ENCODE measurements at regions not wholly inside any gene's neighbourhood (a gene's known extent, or its start where the extent isn't known, plus 50 kb on each side); places are given as distances from the start of the nearest gene placed in this dataset.

DNA sequence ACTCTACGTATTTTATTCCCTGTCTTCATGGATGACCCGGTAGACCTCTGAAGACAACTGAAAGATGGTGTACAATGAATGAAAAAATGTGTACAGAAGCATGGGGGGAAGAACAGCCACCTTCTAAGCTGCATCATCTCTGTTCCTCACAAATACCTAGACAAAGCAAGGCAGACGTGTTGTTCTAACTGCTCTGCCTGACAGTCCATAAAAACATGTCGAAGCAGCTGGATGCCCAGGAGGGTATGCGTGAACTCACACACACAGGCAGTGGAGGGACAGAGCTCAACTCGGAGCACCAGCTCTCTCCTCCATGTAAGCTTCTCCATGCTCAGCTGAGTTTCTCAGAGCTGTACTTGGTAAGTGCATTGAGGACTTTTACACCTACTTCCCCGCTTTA, 327.4 kb downstream of the CTTN start:
- DNase-seq (ENCODE audit: low spot score): no peak

DNA sequence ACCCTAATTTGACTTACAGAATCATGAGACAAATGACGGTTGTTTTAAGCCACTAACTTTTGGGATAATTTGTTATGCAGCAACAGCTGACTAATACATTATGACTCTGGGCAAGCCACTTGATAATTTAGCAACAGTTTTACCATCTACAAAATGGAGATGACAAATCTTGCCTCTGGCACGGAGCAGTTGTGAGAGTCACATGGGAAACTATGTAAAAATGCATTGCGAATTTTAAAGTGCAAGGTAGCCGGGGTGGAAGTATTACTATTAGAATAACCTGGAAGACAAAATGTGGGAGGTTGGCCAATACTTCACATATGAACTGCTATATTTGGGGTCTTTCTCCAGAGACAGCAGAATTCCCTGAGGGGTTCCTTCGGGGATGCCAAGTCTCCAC, 328.7 kb downstream of the CTTN start:
- DNase-seq (ENCODE audit: low spot score): no peak

DNA sequence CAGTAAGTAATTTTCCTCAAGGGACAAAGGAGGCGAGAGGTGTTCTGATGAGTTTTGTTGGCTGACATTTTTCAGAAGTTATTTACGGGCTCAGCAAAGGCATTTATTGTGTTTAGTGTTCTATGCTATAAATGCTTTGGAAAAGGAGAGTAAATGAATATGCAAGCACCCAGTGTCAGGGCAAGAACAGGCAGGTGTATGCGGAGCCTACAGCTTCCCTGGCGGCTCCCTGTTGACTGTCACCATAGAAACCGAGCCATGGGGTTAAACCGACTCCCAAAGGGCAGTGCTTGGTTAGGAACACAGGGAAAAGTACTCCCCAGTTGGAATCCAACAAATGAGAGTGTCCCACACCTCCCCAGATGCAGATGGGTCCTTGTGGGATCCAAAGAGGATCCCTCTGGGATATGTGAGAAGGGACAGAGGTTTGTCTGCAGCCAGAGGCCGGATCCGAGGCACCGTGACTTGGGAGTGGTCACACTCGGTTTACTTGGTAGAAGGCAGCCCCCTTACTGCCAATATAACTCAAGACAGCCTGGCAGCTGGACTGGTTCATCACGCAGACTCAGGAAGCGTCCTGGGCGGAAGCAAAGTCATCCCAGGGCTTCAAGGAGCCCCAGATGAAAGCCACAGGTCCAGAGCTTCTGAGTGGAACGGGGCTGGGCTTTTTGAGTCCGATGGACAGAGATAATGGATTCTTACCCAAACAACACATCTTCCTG, 329.7 kb downstream of the CTTN start:
- DNase-seq (ENCODE audit: low spot score): no peak

DNA sequence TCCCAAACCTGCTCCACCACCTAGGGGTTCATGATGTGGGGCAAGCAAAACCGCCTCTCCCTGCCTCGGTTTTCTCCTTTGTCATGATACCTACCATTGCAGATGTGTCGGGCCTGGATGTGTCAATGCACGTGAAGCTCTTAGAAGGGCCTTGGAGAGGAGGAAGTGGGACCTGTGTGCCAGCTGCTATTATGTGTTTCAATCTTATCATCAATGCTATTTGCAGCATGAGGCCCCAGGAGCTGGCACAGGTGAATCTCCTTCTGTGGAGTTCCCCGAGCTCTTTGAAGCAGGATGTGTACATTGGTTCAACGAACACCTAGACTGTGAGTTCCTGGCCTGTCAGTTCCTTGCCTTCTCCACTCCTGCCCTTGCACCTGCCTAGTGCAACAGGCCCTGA, 331.6 kb downstream of the CTTN start:
- no peak for DNase-seq (ENCODE audit: low spot score)

DNA sequence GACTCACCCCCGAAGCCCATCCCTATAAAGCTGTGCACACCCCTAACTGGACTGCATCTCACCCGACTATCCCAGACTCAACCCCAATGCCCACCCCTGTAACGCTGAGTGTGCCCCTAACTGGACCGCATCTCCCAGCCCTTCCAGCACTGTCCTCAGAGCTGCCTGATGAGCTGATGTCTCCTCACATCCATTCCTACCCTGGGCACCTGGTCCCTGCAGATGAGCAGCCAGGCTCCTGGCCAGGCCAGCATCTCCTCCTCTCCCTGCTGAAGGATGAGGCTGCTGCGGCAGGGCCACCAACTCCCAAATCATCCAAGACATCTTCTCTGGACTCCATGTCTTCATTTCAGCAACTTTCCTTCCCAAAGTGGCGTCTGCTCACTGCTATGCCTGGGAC, 332.1 kb downstream of the CTTN start:
- no peak for DNase-seq (ENCODE audit: low spot score)

DNA sequence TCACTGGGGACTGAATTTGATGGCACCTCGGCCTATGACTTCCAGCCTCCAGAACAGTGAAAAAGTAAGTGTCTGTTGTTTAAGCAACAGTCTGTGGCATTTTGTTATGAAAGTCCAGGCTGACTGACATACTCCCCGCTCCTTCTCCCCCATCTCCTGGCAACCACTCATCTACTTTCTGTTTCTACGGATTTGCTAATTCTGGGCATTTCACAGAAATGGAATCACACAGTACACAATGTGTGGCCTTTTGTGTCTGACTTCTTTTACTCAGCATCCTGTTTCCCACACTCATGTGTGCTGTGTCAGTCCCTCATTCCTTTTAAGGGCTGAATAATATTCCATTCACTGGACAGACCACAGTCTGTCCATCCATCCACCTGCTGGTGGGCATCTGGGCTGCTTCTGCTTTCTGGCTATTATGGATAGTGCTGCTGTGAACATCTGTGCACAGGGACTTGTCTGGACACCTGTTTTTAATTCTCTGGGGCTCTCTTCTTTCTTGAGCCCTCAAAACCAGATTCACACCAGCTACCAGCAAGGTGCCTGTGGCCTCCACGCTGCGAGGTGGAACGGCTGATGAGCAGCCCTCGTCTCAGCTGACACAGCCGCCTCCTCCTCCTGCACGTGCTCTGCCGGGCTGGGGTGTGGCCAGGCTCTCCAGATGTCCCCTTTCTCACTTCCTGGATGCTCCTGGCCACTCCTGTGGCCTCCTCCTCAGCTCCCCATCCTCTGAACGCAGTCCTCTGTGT, 333.1 kb downstream of the CTTN start:
- DNase-seq (ENCODE audit: low spot score): no peak

DNA sequence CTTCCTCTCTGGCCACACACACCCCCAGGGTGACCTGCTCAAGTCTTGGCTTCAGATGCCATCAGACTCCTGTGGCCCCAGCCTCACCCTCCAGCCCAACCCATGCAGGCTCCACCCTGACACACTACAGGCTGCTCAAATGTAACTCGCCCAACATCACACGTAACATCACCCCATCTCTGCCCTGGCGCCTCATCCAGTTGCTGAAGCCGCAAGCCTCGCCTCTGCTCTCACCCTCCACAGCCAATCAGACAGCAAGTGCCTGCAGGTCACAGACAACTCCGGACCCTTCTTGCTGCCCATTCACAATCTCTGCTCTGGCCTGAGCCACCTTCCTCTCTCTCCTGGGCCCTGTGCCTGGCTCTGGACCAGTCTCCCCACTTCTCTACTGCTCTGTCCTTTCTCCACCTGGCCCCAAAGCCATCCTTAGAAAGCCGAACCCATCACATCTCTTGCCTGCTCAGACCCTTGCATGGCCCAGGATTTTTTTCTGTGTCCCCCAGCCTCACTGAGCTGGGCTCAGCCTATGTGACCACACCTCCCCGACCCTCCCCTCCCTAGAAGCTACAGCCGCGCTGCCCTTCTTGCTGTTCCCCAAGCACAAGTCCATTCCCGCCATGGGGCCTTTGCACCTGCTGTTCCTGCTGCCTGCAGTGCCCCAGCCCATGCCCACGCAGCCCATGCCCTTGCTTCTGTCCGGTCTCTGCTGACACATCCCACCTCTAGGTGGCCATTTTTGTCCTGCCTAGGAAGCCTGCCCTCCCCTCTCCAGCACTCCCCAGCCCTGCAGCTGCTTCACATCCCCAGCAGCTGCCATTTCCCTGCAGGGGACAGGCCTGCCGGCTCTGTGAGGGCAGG, 333.9 kb downstream of the CTTN start:
- DNase-seq (ENCODE audit: low spot score): no peak

DNA sequence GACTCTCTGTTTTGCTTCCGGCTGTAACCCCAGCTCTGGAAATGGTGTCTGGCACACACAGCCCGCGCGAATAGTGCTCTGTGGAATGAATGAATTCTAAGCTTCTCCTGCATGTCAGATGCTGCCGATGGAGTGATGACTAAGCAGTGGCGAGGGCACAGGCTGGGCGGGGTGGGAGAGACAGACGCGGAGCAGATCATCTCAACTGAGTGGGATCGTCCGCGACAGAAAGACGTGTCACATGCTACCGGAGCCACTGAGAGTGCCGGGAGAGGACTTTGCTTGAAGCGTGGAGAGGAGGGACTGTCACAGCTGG, 334.5 kb downstream of the CTTN start:
- DNase-seq (ENCODE audit: low spot score): no peak

DNA sequence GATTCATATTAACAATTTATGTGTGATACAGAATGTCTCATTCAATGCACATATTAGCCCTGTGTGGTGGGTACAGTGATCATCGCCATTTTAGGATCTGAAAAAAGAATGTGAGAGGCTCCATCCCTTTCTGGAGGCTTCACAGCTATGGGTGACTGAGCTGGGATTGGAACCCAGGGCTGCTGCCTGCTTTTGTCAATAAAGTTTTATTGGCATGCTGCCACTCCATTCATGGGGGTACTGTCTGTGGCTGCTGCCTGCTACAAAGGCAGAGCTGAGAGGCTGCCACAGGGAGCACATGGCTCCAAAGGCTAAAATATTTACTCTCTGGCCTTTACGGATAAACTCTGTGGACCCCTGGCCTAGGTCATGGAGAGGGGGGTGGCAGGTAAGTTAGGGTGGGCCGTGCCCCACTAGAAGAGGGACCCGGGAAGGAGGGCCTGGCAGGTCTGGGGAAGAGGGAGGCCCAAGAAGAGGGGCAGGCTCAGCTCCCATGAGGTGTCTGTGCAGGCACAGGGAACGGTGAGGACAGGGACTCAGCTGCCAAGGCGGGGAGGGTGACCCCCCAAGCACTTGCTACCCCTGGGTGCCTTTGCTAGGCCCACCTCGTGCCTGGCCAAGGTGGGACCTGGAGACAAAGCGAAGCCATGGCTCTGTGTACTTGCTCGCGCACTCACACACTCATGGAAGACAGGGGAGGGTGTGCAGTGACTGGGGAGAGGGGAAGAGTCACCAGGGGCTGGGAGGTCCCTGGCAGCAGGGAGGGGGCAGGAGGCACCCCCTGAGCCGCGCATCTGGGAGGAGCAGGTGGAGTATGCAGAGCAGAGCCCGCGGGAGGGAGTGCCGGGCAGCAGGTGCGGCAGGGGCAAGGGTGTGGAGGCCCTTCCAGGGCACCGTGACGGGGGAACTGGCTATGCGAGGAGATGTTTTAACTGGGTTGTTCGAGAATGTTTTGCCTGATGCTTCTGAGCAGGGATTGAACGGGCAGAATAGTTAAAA, 335.3 kb downstream of the CTTN start:
- no peak for DNase-seq (ENCODE audit: low spot score)

DNA sequence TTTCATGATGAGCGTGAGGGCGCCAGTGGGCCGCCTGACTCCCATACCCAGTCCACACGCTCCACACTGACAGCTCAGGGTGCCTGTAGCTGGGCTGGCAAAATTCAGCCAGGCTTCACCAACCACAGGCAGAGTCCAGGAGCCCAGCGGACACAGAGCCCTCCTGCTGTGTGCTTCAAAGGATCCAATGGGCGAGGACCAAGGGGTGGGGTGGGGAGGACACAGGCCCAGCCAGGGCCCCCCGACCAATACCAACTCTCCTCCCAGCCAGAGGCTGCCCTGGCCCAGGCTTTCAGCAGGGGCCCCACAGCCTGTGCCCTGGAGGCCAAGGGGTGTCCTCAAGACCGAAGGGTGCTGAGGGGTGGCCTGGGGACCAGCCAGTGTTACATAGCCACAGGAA, 336.1 kb downstream of the CTTN start:
- no peak for DNase-seq (ENCODE audit: low spot score)

DNA sequence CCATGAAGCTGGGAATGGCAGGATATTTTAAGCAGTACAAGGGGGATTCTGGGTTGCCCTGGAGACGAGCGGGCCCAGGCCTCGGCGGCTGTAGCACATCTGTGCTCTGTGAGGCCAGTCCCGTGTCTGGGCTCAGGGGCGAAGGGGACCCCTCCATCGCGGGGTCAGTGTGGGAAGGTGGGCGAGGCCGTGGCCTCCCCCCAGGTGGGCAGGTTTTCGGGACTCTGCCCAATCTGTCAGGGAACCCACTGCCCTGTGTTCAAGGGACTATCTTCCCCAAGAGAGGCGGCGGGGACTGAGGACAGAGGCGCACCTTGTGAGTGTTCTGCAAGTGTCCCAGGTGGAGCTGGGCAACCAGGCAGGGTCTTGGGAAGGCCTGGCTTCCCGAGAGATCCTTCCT, 336.6 kb downstream of the CTTN start:
- no peak for DNase-seq (ENCODE audit: low spot score)

DNA sequence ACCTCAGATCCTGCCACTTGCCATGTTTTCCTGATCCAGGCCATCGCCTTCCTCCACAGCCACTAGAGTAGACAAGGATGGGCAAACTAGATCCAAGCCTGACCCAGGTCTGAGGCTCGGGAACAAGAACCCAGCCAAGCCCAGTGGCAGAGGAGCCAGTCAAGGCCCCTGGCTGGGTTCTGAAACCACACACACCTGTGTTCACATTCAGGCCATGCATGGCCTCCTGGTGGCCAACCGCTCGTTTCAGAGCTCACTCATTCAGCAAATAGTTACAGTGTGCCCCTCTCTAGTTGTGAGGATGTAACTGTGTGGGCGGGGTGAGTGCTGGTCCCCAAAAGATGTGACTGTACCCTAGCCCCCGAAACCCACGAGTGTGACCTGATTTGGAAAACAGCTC, 337.6 kb downstream of the CTTN start:
- no peak for DNase-seq (ENCODE audit: low spot score)

DNA sequence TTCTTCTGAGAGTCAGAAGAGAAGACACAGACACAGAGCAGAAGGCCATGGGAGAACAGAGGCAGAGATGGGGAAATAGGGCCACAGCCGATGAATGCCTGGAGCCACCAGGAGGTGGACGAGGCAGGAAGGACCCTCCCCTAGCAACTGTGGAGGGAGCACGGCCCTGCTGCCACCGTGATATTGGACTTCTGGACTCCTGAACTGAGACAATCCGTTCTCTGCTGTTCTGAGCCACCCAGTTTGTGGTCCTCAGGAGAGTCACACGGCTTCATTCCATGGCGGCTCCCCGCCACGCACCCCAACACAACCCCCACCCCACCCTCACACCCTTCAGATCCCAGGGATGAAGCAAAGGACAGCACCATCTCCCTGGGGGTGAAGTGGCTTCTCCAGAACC, 338.1 kb downstream of the CTTN start:
- DNase-seq (ENCODE audit: low spot score): no peak

DNA sequence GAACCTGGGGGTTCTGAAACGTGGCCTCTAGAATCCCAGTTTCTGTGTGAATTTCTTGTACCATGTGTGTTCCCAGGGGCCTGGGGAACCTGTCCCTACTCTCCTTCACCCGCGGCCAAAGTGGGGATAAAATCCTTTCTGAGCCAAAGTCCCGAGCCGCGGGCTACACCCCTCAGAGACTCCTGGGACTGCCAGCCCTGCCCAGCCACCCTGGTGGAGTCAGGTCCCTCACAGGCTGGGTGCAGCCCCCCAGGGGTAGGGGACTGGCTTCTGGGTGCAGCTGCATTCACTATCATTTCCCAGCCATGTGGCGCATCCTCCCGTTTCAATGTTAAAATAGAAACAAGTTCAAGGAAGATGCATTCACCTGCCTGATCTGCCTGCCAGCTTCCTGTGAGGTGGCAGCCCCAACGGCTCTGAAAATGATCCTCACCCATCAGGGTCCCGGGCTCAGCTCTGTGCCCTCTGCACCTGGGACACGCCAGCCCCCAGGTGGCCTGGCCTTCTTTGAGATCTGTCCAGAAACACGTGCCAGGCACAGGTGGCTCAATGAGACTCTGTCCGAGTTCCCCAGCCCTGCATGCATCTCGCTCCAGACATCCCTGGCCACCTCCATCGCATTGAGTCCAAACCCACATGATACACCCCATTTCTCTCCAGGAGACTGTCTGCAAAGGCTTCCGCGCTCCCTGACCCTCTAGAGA, 338.8 kb downstream of the CTTN start:
- no peak for DNase-seq (ENCODE audit: low spot score)

DNA sequence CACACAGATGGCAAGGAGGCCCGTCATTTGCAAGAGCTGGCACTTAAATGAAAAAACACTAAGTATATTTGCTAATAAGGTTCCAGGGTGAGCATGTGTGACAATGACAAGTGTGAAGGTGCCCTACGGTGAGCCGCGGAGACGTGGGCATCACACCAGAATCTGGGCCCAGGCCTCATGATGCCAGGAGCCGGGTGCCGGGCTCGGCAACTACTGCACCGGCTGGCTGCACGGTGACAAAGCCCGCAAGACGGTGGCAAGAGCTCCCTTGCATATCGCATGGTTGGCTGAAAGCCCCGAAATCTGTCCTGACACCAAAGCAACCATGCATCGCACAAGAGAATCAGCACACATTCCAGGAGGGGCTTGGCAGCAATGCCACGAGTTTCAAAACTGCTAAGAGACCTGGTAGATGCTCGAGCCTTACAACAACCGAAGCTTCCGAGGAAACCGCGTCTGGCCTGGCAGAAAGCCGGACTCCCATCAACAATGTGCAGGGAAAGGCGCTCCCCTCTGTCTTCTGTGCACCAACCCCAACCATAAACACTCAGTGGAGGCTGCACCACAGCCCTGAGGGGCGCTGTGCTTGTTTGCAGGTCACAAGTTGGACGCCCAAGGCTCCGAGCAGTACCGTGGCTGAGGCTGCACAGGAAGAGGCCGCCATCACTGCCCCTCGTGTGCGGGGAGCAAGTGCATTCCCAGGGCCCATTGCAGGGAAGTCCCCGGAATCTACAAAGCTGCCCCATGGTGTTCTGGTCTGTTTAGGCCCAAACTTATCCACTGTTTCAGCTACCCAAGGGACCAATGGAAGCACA, 339.7 kb downstream of the CTTN start:
- no peak for DNase-seq (ENCODE audit: low spot score)

DNA sequence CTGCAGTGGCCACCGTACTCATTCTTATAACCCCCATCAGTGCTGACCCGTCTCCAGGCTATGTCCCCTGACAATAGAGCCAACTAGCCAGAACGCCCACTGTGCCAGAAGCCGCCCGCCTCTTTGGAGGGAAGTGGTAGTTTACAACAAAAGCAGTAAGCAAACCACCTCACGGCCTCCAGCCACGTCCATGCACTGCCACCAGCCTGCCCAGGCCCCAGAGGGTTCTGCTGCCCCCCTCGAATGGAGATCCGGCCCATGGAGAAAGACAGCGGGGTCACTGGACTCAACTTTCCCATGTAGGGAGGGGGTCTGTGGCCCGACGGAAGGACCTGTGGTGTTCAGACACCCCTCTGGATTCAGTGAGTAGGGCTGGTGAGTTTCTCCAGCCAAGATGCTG, 340.3 kb downstream of the CTTN start:
- no peak for DNase-seq (ENCODE audit: low spot score)

DNA sequence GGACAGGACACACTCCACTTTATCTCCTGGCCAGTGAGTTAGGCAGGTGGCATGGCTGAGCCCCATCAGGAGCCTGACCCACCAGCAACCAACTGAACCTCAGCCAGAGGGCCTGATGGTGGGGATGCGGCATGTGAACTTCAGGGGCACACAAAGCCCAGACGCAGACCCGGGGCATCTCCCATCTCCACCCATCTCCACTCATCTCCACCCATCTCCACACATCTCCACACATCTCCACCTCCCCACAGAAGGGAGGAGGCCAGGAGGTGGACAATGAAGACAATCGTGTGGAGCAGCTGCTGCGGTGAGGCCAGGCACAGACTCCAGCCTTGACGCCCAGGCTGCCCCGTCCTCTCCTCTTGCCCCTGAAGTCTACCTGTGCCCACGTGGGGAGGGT, 340.8 kb downstream of the CTTN start:
- DNase-seq (ENCODE audit: low spot score): no peak

DNA sequence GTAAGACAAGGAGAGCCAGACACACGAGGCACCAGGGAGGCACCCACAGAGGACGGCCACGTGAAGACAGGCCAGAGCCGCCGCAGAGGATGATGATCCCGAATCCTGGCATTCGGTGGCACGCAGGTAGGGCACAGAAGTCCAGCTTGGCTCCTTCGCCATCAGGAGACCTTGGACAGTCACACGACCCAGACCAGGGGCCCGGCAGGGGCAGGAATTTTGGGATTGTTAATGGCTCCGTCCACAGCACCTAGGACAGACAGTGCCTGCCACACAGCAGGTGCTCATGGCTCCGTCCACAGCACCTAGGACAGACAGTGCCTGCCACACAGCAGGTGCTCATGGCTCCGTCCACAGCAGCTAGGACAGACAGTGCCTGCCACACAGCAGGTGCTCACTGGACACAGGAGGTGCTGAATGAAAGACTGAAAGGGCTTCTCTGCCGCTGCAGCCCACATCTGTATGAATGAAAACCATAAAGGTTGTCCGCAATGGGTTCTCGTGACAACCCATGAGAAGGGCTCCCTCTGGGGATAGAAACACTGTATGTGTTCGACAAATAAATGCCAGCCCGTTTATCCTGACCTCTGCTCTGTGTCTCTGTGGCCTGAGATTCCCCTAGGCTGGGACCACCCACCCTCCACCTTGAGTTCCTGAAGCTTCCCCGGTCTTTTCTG, 341.6 kb downstream of the CTTN start:
- no peak for DNase-seq (ENCODE audit: low spot score)

DNA sequence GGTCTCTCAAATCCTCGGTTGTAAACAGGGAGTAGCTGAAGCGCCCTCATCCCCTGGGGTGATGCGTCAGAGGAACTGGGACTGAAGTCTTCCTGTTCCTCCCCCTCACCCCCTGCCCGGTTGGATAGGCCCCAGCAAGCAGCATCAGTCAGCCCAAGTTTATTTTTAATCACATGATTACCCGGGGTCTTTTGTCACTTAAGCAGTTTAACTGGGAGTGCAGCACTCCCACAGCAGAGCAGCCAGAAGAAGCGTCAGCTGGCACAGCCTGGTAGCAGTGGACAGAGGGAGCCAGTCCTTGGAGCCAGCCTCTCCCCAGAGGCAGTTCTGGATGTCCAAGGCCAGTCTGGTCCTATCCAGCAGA, 342.1 kb downstream of the CTTN start:
- no peak for DNase-seq (ENCODE audit: low spot score)

DNA sequence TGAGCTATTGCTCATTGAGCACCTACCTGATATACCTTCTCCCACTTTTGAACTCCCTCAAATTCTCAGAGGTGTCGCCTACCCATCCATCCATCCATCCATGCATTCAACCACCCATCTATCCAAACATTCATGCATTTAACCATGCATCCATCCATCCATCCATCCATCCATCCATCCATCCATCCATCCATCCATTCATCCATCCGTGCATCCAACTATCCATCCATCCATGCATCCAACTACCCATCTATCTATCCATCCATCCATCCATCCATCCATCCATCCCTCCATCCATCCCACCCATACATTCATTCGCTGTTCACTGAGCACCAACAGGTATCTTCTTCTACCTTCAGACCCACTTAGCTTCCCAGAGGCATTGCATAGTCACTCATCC, 342.8 kb downstream of the CTTN start:
- DNase-seq (ENCODE audit: low spot score): no peak
